ENCODE measurements at regions not wholly inside any gene's neighbourhood (a gene's known extent, or its start where the extent isn't known, plus 50 kb on each side); places are given as distances from the start of the nearest gene placed in this dataset.

GRCh38 chr16:7820816-7821215 is 488.2 kb downstream of the RBFOX1 start:
- no peak for DNase-seq (ENCODE audit: low spot score)
- in situ Hi-C loops (cut with MboI; ENCODE audit: low pct_unique_long_range_greater_than_20kb, low sequenced_read_pairs, unreplicated experiment): no loop called here
- TF ChIP-seq, protein P1, sequence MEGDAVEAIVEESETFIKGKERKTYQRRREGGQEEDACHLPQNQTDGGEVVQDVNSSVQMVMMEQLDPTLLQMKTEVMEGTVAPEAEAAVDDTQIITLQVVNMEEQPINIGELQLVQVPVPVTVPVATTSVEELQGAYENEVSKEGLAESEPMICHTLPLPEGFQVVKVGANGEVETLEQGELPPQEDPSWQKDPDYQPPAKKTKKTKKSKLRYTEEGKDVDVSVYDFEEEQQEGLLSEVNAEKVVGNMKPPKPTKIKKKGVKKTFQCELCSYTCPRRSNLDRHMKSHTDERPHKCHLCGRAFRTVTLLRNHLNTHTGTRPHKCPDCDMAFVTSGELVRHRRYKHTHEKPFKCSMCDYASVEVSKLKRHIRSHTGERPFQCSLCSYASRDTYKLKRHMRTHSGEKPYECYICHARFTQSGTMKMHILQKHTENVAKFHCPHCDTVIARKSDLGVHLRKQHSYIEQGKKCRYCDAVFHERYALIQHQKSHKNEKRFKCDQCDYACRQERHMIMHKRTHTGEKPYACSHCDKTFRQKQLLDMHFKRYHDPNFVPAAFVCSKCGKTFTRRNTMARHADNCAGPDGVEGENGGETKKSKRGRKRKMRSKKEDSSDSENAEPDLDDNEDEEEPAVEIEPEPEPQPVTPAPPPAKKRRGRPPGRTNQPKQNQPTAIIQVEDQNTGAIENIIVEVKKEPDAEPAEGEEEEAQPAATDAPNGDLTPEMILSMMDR (IDR thresholded peaks at IDR 0.05; ENCODE audit: extremely low read depth, insufficient read depth, missing control alignments): no peak

- in situ Hi-C loops (cut with MboI; ENCODE audit: low pct_unique_long_range_greater_than_20kb, low sequenced_read_pairs, unreplicated experiment): no loop called here
- no peak for DNase-seq (ENCODE audit: low spot score)
- TF ChIP-seq, protein P1 (IDR thresholded peaks at IDR 0.05; ENCODE audit: extremely low read depth, insufficient read depth, missing control alignments): no peak
Measured at GRCh38 chr16:7805686-7806396, 473.2 kb downstream of the RBFOX1 start.

DNA sequence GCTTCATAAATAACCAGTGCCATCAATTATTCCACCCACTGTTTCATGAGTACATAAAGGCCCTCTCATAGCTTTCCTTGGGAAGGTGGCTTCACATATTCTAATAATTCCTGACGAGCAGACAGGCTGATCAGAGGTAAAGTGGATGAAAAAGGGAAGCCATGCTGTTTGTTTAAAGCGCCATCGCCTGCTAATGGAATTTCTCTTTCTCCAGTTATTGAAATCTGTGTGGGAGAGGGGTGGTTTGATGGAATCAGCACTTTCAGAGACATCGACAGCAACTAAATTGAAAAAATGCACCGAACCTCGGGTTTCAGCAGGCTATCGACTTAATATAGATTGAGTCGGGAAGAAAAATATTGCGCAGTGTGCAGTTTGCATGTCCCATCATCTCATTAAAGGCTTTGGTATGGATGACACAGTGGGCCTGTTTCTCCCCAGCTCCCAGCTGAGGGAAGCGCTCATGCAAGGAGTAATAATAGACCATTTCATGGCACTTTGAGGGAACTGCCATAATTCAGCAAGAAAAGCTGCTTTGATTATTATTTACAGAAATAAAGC is 472.1 kb downstream of the RBFOX1 start:
- DNase-seq (ENCODE audit: low spot score): no peak
- in situ Hi-C loops (cut with MboI; ENCODE audit: low pct_unique_long_range_greater_than_20kb, low sequenced_read_pairs, unreplicated experiment): no loop called here
- TF ChIP-seq, protein P1 (IDR thresholded peaks at IDR 0.05; ENCODE audit: extremely low read depth, insufficient read depth, missing control alignments): no peak

DNA sequence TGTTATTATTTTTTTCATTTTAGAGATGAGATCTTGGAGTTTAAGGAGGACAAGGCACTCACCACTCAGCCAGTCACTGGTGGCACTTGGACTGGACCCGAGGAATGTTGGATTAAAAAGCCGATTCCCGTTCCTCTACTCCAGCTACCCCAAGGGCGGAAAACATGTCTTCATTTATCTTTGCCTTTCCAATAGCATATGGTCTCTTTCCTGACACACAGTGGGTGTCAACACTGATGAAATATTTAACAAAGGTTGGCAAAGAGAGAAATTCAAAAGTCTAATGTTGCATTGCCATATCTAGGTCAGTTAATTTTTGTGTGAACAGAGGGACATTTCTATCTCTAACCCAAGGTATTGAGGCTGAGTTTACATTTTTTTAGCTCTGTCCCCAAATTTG is 459.7 kb downstream of the RBFOX1 start:
- TF ChIP-seq, protein P1 (IDR thresholded peaks at IDR 0.05; ENCODE audit: extremely low read depth, insufficient read depth, missing control alignments): no peak
- no peak for DNase-seq (ENCODE audit: low spot score)
- in situ Hi-C loops (cut with MboI; ENCODE audit: low pct_unique_long_range_greater_than_20kb, low sequenced_read_pairs, unreplicated experiment): no loop called here

DNA sequence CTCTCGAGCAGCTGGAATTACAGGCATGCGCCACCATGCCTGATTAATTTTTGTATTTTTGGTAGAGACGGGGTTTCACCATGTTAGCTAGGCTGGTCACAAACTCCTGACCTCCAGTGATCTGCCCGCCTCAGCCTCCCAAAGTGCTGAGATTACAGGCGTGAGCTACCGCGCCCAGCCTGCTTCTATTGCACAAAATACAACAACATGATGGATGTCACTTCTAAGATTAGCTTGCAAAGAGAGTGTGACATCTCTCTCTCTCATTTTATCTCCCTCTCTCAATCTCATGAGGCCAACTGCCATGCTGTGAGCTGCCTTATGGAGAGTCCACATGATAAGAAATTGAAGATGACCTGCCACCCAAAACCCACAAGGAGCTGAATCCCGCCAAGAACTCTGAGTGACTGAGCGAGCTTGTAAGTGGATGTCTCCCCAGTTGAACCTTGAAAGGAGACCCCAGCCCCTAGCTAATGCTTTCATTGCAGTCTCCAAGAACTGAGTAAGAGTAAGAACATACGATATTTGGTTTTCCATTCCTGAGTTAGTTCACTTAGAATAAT is 458.5 kb downstream of the RBFOX1 start:
- TF ChIP-seq, protein P1 (IDR thresholded peaks at IDR 0.05; ENCODE audit: extremely low read depth, insufficient read depth, missing control alignments): no peak
- in situ Hi-C loops (cut with MboI; ENCODE audit: low pct_unique_long_range_greater_than_20kb, low sequenced_read_pairs, unreplicated experiment): no loop called here
- no peak for DNase-seq (ENCODE audit: low spot score)

DNA sequence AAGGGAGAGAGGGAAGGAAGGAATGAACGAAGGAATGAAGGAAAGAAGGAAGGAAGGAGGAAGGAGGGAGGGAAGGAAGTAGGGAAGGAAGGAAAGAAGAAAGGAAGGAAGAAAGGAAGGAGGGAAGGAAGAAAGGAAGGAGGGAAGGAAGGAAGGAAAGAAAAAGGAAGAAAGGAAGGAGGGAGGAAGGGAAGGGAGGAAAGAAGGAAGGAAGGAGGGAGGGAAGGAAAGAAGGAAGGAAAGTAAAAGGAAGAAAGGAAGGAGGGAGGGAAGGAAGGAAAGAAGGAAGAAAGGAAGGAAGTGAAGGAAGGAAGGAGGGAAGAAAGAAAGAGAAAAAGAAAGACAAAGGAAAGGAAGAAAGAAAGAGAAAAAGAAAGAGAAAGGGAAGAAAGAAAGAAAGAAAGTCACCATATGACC is 442.4 kb downstream of the RBFOX1 start:
- TF ChIP-seq, protein P1 (IDR thresholded peaks at IDR 0.05; ENCODE audit: extremely low read depth, insufficient read depth, missing control alignments): no peak
- no peak for DNase-seq (ENCODE audit: low spot score)
- in situ Hi-C loops (cut with MboI; ENCODE audit: low pct_unique_long_range_greater_than_20kb, low sequenced_read_pairs, unreplicated experiment): no loop called here

Measured in GM13977 (cell line).